Effector CD8-positive, alpha-beta T cell (primary cell): ENCODE measurements at regions not wholly inside any gene's neighbourhood (a gene's known extent, or its start where the extent isn't known, plus 50 kb on each side); places are given as distances from the start of the nearest gene placed in this dataset.

Experiments
- DNase-seq: peaks from one replicate; lab custom pipeline; 2025; lab: John Stamatoyannopoulos, UW

- peak; percentile 63 for DNase-seq
Measured at GRCh38 chr7:130912862-130913638, 179.0 kb upstream of the KLF14 start.

GRCh38 chr7:130913639-130914553 lies 179.9 kb upstream of the KLF14 start:
- no peak for DNase-seq

DNA sequence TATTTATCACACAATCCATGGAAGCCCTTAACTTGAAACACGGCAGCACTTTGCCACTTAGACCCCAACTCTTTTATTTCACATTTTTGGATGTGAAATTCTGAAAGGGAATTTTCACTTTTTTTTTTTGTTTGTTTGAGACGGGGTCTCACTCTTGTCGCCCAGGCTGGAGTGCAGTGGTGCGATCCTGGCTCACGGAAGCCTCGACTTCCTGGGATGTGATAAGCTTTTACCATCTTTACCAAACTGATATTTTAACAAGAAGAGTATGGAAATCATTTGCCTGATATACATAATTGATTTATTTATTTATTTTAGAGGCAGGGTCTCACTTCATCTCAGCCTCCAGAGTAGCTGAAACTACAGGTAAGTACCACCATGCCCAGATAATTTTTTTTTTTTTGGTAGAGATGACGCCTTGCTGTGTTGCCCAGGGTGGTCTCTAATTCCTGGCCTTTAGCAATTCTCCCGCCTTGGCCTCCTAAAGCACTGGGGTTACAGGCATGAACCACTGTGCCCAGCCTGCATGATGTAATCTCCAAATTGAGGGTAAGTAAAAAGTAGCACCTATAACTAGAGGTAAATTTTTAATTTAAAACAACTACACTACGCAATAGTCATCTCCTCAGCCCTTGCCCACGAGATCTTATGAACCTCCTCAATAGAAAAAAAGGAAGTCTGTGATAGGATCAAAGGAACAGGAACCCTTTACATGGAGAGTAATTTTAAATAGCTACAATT lies 180.7 kb upstream of the KLF14 start:
- no peak for DNase-seq

GRCh38 chr7:130917669-130918128 lies 183.7 kb upstream of the KLF14 start:
- DNase-seq: no peak

DNA sequence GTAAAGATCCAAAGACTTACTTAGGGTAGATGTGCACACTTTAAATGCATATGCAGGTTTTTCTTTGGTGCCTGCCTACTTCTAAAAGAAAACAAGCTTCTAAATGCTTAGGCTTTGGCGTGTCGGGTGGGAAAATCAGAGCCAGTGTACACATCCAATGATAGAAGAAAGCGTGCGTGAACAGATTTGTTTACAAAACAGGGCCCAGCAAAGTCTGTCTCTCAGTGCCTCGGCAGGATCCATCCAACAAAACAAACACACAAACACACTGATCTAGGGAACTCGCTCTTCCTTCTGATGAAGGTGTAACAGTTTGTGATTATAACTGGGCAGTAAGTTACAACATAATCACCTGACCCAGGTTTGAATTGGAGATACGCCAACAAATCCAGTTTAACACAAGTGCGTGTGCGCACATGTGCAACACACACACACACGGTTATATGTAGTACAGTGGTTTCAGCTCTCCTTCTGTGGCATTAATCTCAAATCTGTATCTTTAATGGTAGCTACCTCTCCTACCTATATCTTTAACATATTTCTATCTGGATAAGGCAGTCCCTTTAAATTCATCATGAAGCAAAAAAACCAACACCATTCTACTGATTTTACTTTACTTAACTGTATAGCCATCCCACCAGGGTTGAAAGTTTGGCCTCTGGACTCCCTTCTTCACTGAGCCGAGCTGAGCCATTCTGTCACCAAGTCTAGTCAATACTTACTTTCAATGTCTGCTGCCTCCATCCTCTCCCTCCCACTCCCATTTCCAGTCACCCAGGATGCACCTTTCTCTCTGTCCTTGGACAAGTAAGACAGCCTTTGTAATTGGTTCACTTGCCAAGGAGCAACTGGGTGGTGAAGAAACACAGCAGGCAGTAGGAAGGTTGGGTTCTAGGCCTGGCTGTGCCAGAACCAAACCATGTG lies 184.4 kb upstream of the KLF14 start:
- DNase-seq: no peak

GRCh38 chr7:130919316-130920103 lies 185.5 kb upstream of the KLF14 start:
- DNase-seq: no peak

- no peak for DNase-seq
Measured at GRCh38 chr7:130920122-130920521, 186.1 kb upstream of the KLF14 start.

- DNase-seq: no peak
Measured at GRCh38 chr7:130921391-130922180, 187.6 kb upstream of the KLF14 start.

GRCh38 chr7:130922206-130923112 lies 188.5 kb upstream of the KLF14 start:
- no peak for DNase-seq

DNA sequence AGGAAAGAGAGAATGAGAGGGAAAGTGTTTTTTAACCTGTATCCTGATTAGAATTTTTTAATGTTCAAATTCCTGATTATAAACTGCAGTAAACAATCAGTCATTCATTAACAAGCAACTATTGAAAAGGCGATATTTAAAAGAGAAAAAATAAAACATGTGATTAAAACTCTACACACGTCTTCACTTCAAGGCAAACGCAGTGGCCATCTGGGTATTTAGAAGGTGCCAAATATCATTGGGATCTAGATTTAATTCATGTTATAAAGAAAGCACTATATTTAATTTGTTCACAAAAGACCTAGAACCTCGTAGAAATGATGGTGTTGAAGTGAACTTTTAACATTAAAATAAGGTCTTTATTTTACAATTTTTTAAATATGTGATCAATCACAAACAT lies 189.4 kb upstream of the KLF14 start:
- no peak for DNase-seq

DNA sequence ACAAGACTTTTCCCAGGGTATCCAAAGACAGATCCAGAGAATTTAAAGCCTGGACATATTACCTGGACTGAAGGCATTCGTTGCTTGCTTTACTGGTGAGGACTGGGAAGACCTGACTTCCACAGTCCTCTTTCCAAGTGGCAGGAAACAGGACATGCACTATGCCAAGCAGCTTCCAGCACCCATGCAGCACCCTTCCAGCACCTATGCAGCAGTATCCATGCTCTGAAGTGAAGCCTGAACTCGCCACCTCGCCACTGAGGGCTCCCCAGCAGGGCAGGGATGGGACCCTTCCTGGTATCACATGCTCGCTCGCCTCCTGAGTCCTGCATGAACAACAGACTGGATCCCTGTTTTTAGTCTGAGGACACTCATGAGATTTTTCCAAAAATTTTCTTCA lies 189.9 kb upstream of the KLF14 start:
- no peak for DNase-seq

- DNase-seq: no peak
Measured at GRCh38 chr7:130925136-130925794, 191.3 kb upstream of the KLF14 start.

GRCh38 chr7:130926001-130926691 lies 192.1 kb upstream of the KLF14 start:
- DNase-seq: no peak

DNA sequence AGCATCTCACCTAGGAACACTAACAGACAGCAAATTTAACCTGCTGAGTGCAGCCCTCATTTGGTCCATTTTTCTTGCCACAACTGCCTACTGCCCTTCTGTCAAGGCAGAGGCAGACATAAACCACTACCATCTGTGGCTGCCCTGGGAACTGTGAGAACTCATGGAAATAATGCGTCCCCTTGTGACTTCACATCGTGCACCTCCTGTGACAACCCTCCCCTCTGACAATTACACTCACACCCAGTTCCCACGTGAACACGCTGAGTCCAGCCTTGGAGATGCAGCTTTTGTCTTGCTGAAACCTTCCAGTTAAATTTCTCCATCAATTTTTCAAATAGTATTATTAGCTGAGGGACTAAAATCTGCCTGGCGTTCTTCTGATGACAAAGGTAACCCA lies 193.1 kb upstream of the KLF14 start:
- no peak for DNase-seq

GRCh38 chr7:130927564-130927963 lies 193.6 kb upstream of the KLF14 start:
- DNase-seq: no peak

DNA sequence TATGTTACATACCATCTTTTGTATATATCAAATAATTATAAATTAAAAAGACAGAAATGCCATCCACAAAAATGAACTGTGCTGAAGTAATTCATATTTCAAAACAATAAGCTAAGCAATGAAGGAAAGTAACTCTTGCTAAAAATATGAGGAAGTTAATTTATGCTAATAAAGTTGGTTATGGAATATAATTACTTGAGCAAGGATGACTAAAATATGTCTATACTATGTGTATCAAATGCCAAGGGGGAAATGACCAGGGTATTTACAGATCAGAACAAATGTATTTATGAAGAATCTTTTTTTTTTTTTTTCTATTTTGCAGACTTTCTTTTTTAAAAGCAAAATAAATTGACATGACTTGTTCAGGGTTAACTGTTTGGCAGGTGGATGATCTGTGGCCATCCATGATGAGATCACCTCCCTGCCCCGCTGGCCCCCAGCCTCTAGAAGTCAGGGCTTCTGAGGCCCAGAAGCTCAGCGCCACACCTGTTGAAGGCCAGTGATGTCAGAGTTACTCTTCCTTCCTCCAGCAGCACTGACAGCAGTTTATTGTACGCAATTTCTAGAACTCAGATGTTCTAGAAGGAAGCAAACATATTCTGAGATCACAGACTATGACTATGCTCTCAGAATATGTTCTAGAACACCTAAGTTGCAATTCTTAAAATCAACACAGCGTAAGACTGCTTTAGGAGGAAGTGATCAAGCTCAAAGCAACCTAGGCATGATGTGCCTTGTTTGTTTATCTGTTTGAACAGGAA lies 196.1 kb upstream of the KLF14 start:
- DNase-seq: no peak

DNA sequence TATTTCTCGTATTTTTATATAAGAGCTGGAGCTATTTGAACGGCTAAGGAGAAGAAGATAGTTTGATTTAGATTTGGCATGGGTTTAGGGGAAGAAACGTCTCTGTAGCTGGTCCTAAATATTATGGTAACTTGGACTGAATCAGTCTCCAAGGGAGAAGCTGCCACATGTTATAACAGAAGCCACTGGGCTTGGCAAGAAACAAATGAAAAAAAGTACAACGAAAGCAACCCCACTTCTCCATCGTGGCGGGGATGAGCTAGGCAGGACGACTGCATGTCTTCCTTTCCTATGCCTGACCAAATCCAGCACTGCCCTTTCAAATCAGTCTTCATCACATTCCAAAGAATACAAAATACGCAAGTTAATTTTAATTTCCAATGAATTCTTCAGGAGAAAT lies 196.7 kb upstream of the KLF14 start:
- DNase-seq: no peak
